Left lobe of liver (tissue), 2 donors: ENCODE measurements at regions not wholly inside any gene's neighbourhood (a gene's known extent, or its start where the extent isn't known, plus 50 kb on each side); places are given as distances from the start of the nearest gene placed in this dataset.

ENCODE experiments used
- ATAC-seq: fragments of 200-7000 bp; cut with Tn5 transposase; one replicate; pipeline ENCODE4 v1.9.1; 2020; ENCODE audit warnings: mild to moderate bottlenecking, moderate library complexity
- DNase-seq: peaks from one replicate; pipeline ENCODE4 v3.0.0-alpha.2; 2020; ENCODE audit warnings: low spot score
- donor health status: DM: no; HTN: no; CAD: no; lungs with moderate emphysema.
- donor health status: DM: no; HTN: yes; CAD: no.

- ATAC-seq (no peak), DNase-seq (no peak)
Measured at GRCh38 chr7:20021831-20022230, 195.4 kb downstream of the MACC1 start.

- ATAC-seq (no peak), DNase-seq (no peak)
Measured at GRCh38 chr7:20021066-20021465, 196.1 kb downstream of the MACC1 start.

GRCh38 chr7:20019757-20020432 lies 197.3 kb downstream of the MACC1 start:
- DNase-seq (no peak), ATAC-seq (no peak)

DNA sequence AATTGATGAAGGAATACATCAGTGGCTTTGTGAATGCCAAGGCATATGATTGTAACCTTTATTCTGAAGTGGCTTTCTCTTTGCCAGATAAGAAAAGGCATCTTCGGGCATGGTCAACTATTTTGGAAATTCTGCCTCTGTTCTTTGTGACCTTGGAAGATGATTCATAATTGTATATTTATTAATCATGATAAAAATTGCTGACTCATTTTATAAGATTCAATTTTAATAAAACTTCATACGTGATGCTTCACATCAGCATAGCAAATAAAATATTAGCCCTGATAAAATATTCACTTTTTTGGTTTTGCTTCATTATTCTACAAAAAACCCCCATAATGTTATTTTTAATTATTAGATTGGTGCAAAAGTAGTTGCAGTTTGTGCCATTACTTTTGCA lies 200.5 kb downstream of the MACC1 start:
- no peak for ATAC-seq

GRCh38 chr7:20013536-20013935 lies 203.6 kb downstream of the MACC1 start:
- ATAC-seq (no peak), DNase-seq (no peak)

More for the DNA sequence above, 200.5 kb downstream of the MACC1 start:
- no peak for DNase-seq

DNA sequence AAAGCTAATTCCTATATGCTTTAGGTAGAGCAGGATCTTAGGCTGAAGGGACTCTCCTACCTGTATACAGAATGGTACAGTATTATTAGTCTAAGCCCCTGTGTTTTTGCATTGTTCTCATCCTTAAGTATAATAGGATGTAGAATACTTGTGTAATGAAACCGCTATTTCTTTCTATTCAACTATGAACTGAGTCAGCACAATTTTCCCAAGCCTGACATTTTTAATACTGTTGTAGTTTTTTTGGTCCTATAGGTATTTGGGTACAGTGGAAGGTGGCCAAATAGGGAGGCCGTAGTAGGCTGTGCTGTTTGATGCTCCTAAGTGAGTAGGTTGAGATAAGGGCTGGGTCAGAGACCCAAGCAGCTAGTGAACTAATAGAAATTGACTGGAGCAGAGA lies 205.1 kb downstream of the MACC1 start:
- DNase-seq (no peak), ATAC-seq (no peak)

GRCh38 chr7:20010877-20011276 lies 206.3 kb downstream of the MACC1 start:
- DNase-seq = no peak
- ATAC-seq = no peak

- DNase-seq = no peak
- ATAC-seq = no peak
Measured at GRCh38 chr7:20007510-20007909, 209.7 kb downstream of the MACC1 start.

DNA sequence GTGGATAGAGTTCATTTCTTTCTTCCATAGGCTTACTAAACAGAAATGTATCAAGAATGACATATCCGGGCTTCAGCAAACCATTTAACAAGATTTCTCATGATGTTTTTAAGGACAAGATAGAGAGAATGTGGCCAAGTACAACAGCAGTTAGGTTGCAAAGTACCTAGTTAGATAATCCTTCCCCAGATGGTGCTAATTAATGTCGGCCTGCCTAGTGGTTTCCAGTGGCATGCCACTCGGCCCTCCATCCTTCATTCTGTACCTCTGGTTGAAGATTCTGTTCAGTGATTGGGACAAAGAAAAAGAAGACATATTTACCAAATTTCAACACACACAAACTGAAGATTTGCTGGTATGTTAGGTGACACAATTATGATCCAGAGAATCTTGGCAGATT lies 212.1 kb downstream of the MACC1 start:
- ATAC-seq = no peak

GRCh38 chr7:19999681-20000080 lies 217.5 kb downstream of the MACC1 start:
- DNase-seq (no peak), ATAC-seq (no peak)

More for the DNA sequence above, 212.1 kb downstream of the MACC1 start:
- DNase-seq = no peak

DNA sequence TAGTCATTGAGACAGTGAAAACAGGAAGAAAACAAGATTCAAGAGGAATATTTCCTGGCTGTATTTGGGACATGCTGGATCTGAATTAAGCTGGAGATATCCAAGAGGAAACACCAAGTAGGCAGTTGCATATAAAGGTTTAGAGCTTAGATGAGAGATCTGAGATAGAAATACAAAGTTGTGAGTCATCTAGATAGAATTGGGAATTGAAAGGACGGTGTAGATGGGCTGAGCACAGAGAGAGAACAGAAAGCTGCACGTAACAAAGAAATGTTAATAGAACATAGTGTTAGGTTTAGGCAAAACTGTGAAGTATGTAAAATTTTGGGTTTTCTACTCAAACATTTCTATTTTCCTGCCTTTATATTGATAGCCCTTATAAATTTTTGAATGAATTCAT lies 218.5 kb upstream of the TMEM196 start:
- DNase-seq (no peak), ATAC-seq (no peak)

DNA sequence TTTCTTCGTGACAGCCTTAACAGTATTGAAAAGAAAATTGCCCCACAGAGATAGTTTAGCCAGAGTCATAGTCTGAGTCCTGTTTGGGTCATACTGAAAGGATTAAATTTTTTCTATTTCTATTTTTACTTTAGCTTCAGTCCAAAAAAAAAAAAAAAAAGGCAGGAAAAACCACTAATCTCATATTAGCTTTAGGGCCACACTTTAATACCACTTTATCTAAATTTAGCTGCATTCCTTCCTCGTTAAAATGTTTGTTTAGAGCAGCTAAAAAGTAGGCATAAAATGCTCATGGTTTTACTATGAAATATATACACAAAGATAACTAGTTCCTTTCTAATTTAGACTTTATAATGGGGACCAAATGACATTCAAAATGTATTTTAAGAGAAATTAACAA lies 216.5 kb upstream of the TMEM196 start:
- ATAC-seq (no peak), DNase-seq (no peak)

- DNase-seq = no peak
- ATAC-seq = no peak
Measured at GRCh38 chr7:19988860-19989259, 215.4 kb upstream of the TMEM196 start.

DNA sequence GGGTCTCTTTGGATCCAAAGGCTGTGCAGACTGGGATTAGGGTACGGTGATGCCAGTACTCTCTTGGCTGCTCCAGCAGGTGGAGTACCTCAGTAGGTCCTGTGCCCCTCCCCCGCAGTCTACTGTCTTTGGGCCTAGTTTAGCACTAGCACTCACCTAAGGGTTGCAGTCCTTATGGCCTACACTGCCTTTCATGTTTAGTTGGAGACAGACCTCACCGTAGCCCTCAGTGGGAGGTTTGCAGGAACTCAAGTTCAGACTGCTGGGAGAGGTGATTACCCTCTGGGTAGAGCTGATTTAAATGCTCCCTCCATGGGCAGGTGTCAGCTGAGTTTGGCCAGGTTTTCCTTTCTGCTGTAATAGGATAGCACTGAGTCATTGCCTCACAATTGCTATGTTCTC lies 210.8 kb upstream of the TMEM196 start:
- ATAC-seq (no peak), DNase-seq (no peak)

GRCh38 chr7:19982841-19983835 lies 209.7 kb upstream of the TMEM196 start:
- ATAC-seq = no peak
- no peak for DNase-seq

DNA sequence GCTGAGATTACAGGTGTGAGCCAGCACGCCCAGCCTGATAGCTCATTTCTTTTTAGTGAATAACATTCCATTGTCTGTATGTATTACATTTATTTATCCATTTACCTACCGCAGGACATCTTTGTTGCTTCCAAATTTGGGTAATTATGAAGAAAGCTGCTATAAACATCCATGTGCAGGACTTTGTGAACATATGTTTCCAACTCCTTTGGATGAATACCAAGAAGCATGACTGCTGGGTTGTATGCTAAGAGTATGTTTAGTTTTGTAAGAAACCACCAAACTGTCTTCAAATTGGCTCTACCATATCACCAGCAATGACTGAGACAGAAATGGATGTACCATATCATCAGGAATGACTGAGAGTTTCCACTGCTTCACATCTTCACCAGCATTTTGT lies 200.2 kb upstream of the TMEM196 start:
- DNase-seq (no peak), ATAC-seq (no peak)

GRCh38 chr7:19972876-19973275 lies 199.5 kb upstream of the TMEM196 start:
- DNase-seq (no peak), ATAC-seq (no peak)

DNA sequence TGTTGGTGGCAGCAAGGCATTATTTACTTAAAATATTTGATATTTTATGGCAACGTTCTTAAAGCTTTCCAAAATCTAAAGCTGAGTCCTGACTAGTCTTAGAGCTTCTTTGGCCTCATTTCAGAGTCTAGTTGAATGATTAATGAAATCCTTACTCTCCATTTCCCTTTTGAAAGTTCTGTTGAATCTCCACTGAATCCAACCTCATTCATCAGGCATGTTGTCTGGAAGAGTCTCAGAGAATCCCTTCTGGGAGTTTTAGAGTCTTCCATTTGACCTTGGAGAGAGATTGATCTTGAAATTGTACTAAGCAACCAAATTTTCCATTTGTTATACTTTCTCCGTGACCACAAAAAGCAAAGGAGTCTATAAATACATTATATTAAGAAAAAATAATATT lies 198.5 kb upstream of the TMEM196 start:
- DNase-seq (no peak), ATAC-seq (no peak)

DNA sequence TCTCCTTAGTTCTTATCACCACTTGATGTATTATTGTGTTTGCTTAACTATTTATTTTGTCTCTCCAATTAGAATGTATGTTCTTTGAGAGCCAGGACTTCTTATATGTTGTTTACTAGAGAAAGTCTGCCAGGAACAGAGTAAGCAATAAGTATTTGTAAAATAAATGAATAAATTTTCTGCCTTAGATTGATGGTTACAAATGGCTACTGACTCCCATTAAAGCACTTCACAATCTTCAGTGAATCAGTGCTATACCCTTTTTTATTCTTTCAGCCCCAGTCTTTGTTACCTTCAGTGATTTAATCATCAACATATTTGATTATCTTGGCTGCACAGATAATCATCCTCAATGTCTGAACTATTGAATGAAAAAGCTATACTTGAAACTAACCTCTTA lies 197.1 kb upstream of the TMEM196 start:
- DNase-seq (no peak), ATAC-seq (no peak)

DNA sequence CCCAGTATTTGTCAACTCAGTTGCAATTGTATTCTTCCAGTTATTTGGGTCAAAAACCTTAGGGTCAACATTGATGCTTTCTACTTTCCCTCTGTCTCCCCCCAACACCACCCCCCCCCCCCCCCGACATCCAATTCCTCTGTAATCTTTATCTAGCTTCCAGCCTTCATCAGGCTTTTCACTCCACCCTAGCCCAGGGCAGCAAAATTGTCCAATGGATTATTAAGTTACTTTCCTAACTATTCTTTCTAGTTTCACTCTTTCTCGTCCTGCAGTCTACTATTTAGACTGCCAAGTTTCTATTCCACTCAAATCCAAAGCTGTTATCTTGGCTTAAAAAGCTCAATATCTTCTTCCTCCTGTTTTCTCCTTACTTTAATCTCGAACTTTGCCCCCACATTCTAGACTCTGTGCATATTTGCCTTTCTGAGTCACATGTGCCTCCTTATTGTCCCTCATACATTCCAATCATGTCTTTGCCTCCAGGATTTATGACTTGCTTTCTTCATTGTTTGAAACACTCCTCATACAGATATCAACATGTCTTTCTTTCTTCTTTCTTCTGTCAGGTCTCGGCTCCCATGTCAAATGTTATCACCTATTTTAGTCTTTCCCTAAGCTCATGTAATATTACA lies 196.6 kb upstream of the TMEM196 start:
- DNase-seq = no peak
- ATAC-seq = no peak

DNA sequence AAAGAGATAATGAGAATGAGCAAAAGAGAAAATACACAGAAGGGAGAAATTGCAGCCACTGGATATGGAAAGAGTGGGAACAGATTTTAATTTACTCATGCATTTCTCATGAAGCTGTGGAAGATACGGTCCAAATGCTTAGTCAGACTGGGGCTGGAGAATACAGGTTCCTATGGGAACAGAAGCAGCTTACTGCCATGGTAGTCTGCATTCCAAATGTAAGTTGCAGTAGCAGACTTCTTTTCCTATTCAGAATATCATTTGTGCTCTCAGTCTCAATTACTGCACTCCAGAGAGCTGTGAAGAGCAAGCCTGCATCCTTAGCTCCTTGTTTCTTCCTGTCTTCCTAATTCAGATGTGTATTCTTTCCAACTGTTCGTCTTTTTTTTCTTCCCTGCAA lies 190.8 kb upstream of the TMEM196 start:
- ATAC-seq (no peak), DNase-seq (no peak)

GRCh38 chr7:19963695-19964094 lies 190.3 kb upstream of the TMEM196 start:
- DNase-seq (no peak), ATAC-seq (no peak)
